ENCODE measurements at regions not wholly inside any gene's neighbourhood (a gene's known extent, or its start where the extent isn't known, plus 50 kb on each side); places are given as distances from the start of the nearest gene placed in this dataset.

- DNase-seq (ENCODE audit: low read depth in 2 of 3, low spot score in 2 of 3), result no peak
Measured at GRCh38 chr14:100381395-100382105, 58.4 kb downstream of the SLC25A47 start.

- DNase-seq (ENCODE audit: low read depth in 2 of 3, low spot score in 2 of 3), result no peak
Measured at GRCh38 chr14:100382106-100382455, 58.9 kb downstream of the SLC25A47 start.

- DNase-seq (ENCODE audit: low read depth in 2 of 3, low spot score in 2 of 3), result peak; percentile 22 to 50 (median 35)
Measured at GRCh38 chr14:100383727-100384158, 60.6 kb downstream of the SLC25A47 start.

- DNase-seq (ENCODE audit: low read depth in 2 of 3, low spot score in 2 of 3), result no peak
Measured at GRCh38 chr14:100384277-100384676, 61.1 kb downstream of the SLC25A47 start.

GRCh38 chr14:100384819-100385813, 62.0 kb downstream of the SLC25A47 start:
- no peak for DNase-seq (ENCODE audit: low read depth in 2 of 3, low spot score in 2 of 3)

- no peak for DNase-seq (ENCODE audit: low read depth in 2 of 3, low spot score in 2 of 3)
Measured at GRCh38 chr14:100386121-100386520, 63.0 kb downstream of the SLC25A47 start.

- no peak for DNase-seq (ENCODE audit: low read depth in 2 of 3, low spot score in 2 of 3)
Measured at GRCh38 chr14:100386846-100387245, 63.7 kb downstream of the SLC25A47 start.

- DNase-seq (ENCODE audit: low read depth in 2 of 3, low spot score in 2 of 3), result no peak
Measured at GRCh38 chr14:100387450-100387849, 64.3 kb downstream of the SLC25A47 start.

- no peak for DNase-seq (ENCODE audit: low read depth in 2 of 3, low spot score in 2 of 3)
Measured at GRCh38 chr14:100388103-100389054, 65.2 kb downstream of the SLC25A47 start.

GRCh38 chr14:100389497-100390104, 66.5 kb downstream of the SLC25A47 start:
- no peak for DNase-seq (ENCODE audit: low read depth in 2 of 3, low spot score in 2 of 3)

GRCh38 chr14:100391173-100391572, 68.0 kb downstream of the SLC25A47 start:
- DNase-seq (ENCODE audit: low read depth in 2 of 3, low spot score in 2 of 3), result no peak

- DNase-seq (ENCODE audit: low read depth in 2 of 3, low spot score in 2 of 3), result no peak
Measured at GRCh38 chr14:100391724-100392123, 68.6 kb downstream of the SLC25A47 start.

- DNase-seq (ENCODE audit: low read depth in 2 of 3, low spot score in 2 of 3), result no peak
Measured at GRCh38 chr14:100392356-100392755, 69.2 kb downstream of the SLC25A47 start.

GRCh38 chr14:100393362-100393761, 70.2 kb downstream of the SLC25A47 start:
- no peak for DNase-seq (ENCODE audit: low read depth in 2 of 3, low spot score in 2 of 3)

GRCh38 chr14:100393906-100394732, 71.0 kb downstream of the SLC25A47 start:
- DNase-seq (ENCODE audit: low read depth in 2 of 3, low spot score in 2 of 3), result no peak

- DNase-seq (ENCODE audit: low read depth in 2 of 3, low spot score in 2 of 3), result no peak
Measured at GRCh38 chr14:100394886-100395672, 71.9 kb downstream of the SLC25A47 start.

- DNase-seq (ENCODE audit: low read depth in 2 of 3, low spot score in 2 of 3), result no peak
Measured at GRCh38 chr14:100396266-100396795, 73.2 kb downstream of the SLC25A47 start.

- DNase-seq (ENCODE audit: low read depth in 2 of 3, low spot score in 2 of 3), result no peak
Measured at GRCh38 chr14:100397005-100397404, 73.9 kb downstream of the SLC25A47 start.

GRCh38 chr14:100398044-100398443, 74.9 kb downstream of the SLC25A47 start:
- DNase-seq (ENCODE audit: low read depth in 2 of 3, low spot score in 2 of 3), result no peak
